ENCODE measurements at regions not wholly inside any gene's neighbourhood (a gene's known extent, or its start where the extent isn't known, plus 50 kb on each side); places are given as distances from the start of the nearest gene placed in this dataset.
"Not testable (repeated sequence)": the region's sequence is repeated elsewhere in the genome, so short reads cannot be mapped to it uniquely, and the experiment has no call there.

DNA sequence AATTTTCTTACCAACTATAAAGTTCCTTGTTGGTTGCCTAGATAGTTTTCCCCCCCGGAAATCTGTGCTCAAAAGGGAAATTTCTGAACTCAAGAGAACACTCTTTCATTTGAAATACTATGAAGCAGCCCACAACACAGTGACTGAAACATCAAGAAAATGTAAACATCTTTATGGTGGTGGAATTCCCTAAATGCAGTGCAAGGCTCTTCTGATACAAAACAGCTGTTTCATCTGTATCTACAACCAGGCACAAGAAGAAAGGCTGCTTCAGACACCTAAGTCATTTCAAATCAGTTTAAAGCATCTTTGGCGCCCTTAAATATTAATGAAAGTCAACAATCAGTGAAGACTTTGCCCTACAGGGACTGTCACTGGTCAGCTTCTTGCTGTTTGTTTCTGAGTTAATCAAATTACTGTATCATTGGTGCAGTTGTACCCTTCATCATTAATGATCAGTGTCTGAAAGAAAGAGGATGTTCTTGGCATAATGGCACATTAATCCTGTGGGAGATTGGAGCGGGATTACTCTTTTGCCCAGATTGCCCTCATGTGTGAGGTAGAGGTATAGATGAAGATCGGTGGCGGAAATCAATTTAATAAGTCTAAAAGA is 947.0 kb downstream of the NR2F1-AS1 start:
- DNase-seq (ENCODE audit: low read depth), result peak; percentile 4

DNA sequence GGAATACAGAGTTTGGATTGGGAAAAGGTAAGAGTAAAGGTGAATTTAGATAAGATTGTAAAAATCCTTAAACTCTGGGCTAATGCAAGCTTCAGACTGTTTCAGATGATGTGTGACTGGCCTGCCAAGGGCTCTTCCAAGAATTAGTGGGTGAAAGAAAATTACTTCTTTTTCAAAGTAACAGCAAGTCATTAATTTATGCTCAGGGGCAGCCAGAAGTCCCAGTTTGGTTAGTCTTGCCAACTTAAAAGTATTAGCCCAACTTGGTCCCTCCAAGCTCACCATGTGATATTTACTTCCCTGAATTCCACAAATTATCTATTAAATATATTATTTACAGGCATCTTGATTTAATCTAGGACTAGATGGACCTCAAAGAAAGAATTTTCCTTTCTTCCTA is 947.8 kb downstream of the NR2F1-AS1 start:
- no peak for DNase-seq (ENCODE audit: low read depth)

DNA sequence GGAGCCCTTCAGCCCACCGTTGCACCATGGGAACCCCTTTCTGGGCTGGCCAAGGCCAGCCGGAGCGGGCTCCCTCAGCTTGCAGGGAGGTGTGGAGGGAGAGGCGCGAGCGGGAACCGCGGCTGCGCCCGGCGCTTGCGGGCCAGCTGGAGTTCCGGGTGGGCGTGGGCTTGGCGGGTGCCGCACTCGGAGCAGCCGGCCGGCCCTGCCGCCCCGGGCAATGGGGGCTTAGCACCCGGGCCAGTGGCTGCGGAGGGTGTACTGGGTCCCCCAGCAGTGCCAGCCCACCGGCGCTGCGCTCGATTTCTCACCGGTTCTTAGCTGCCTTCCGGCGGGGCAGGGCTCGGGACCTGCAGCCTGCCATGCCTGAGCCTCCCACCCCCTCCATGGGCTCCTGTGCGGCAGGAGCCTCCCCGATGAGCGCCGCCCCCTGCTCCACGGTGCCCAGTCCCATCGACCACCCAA is 949.8 kb downstream of the NR2F1-AS1 start:
- not testable (repeated sequence) for DNase-seq (ENCODE audit: low read depth)

DNA sequence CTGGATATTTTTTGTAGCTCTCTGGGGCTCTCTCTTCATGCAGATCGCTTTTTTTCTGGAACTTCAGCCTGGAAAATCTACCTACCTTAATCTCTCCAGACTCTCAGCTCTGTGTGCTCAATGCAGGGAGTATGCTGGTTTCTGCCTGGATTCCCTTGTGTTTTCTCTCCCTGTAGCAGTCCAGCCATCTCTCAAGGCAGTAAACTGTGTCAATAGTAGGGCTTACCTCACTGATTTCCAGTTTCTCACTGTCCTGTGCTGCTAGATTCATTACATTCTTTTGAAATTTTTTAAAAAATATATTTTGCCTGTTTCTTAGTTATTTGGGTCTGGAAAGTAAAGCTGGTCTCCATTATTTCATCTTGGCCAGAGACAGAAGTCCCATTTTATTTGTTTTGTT is 951.4 kb downstream of the NR2F1-AS1 start:
- DNase-seq (ENCODE audit: low read depth), result no peak

DNA sequence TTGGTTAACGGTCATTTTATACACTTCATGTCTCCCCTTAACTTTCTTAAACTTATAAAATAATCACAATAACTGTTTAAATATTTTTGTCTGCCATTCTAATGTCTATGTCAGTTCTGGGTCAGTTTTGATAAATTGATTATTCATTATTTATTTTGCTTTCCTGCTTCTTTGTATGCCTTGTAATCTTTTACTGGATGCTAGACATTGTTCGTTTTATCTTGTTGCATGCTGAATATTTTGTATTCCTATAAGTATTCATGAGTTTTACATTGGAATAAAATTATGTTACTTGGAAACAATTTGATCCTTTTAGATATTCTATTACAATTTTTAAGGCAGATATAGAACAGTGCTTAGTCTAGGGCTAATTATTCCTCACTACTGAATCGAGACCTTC is 952.0 kb downstream of the NR2F1-AS1 start:
- no peak for DNase-seq (ENCODE audit: low read depth)

DNA sequence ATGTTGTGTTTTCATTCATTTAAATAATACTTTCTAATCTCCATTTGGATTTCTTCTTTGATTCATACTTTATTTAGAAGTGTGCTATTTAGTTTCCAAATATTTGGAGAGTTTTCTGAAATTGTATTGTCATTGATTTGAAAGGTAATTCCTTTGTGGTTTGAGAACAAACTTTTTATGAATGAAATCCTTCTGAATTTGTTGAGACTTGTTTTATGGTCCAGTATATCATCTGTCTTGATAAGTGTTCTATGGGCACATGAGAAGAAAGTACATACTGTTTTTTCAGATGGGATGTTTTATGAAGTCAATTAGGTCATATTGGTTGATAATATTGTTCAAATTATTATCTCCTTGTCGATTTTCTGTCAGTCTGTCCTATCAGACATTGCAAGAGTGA is 953.8 kb downstream of the NR2F1-AS1 start:
- DNase-seq (ENCODE audit: low read depth), result no peak

DNA sequence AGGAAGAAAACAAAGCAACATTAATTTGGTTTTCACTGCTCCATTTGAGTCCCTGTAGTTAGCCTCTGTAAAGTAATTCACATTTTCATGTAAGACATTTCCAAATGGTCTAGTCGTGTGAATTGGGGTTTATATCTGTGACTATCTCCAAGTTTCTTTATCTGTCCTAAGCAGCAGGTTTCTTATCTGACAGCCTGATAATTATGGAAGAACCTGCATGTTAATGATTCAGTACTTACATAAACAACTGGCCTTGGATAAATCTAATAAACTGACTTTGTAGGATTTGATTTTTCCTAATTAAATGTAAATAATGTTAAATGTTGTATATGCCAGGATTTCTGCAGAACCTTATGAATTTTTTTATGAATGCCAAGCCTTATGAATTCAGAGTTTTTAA is 964.9 kb downstream of the NR2F1-AS1 start:
- DNase-seq (ENCODE audit: low read depth), result no peak

DNA sequence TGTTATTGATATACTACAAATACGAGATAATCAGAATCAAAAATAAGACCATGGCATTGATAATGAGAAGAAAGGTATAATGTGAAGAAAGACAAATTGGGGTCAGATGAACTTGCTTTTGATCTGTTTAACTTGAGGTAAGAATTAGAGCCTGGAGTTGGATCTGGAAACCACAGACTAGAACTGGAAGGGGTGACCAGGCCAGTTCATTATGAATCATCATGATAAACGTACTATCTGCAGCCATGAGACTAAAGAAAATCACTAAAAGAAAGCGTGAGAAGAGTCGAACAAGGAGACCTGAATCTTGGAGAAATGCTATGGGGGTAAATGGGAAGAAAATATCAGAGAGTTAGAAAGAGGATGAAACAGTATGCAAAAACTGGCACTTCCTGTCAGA is 967.5 kb downstream of the NR2F1-AS1 start:
- no peak for DNase-seq (ENCODE audit: low read depth)

DNA sequence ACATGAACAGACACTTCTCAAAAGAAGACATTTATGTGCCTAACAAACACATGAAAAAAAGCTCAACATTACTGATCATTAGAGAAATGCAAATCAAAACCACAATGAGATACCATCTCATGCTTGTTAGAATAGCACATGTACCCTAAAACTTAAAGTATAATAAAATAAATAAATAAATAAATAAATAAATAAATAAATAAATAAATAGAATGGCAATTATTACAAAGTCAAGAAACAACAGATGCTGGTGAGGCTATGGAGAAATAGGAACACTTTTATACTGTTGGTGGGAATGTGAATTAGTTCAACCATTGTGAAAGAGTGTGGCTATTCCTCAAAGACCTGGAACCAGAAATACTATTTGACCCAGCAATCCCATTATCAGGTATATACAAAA is 970.6 kb downstream of the NR2F1-AS1 start:
- not testable (repeated sequence) for DNase-seq (ENCODE audit: low read depth)

DNA sequence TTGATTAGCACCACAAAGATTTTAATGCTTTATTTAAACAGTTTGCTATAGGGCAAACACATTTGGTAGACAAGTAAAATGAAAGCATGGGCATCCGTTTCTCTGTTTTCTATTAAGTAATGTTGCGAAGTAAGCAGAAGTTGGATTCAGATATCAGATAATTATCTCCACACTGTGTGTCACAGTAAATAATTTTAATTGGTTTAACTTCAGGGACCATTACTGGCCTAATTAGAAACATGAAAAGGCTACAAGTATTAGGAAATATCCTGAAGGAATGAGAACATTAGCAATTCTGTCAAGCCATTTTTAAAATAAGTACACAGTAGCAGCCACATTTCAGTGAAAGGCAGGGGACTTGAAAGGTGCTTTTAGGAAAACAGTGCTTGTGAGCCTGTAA is 975.4 kb downstream of the NR2F1-AS1 start:
- no peak for DNase-seq (ENCODE audit: low read depth)

DNA sequence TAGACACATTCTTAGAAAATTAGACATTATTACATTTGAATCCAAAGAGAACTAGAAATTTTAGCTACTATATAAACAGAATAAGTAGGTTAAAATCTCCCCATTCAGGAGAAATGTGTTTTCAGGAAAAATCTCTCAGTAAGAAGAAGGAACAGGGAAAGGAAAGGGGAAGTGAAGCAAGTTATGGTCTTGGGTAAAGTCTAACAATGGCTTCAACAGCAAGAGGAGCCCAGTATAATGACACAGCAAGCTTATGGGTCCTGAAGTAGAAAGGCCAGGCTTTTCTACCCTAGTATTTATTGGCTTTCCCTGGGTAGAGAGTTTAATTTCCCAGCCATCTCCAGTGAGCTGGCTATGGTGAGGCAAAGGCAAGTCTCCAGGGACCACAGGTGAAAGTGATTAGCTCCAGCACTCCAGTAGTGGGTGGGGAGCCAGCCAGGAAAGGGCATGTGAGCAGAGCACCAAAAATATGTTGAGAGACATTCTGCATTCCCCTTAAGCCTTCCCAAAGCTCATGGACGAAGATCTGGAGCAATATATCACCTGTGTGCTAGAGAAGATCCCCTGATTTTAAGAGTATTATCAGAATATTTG is 981.7 kb downstream of the NR2F1-AS1 start:
- DNase-seq (ENCODE audit: low read depth), result no peak

DNA sequence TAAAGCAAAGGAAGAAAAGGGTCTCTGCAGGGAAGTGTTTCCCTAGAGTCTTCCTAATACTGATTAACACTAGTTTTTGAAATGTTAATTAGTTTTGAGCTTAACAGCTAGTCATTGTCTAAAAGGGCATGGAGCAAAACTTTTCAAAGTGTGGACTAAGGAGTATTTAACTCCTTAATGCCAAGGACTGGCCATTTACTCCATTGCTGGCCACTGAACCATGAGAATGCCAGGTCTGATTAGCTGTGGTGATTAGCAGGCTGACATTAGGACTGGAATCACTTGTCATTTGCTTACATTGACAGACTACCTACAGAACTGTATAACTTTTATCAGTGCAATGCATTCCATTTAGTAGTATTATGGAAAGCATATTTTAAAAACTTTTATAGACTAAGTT is 987.0 kb downstream of the NR2F1-AS1 start:
- DNase-seq (ENCODE audit: low read depth), result no peak

DNA sequence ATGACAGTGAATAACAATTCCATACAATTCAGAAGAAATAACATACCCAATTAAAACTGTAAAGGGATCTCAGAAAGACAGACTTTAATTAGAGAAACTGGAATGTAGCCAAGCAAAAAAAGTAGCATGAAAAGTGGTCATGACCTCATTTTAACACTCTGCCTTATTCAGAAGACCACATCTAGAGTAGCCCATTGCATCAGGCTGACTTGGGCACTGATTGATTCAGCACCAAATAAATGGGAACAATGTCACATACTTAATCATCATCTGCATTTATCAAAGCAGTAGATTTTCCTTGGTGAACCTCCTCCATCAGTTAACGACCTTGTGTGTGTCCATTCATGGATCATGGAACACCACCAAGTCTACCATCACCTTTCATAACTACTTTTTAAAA is 992.1 kb downstream of the NR2F1-AS1 start:
- no peak for DNase-seq (ENCODE audit: low read depth)

DNA sequence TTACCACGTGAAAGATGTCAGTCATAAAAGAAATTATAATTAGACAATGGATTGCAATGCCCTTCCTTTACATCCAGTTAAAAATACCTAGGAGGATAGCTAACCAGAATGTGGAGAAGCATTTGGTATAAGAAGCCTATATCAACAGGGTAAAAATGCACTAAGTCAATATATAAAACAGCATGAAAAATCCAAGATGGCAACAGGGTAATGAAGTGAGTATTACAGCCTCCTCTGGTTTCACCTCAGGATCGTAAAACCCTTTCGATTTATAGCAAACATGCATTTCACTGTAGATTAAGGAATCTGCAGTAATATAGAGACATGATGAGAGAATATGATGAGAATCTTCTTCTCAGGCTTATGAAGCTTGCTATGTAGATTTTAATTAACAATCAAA is 999.3 kb downstream of the NR2F1-AS1 start:
- DNase-seq (ENCODE audit: low read depth), result no peak

DNA sequence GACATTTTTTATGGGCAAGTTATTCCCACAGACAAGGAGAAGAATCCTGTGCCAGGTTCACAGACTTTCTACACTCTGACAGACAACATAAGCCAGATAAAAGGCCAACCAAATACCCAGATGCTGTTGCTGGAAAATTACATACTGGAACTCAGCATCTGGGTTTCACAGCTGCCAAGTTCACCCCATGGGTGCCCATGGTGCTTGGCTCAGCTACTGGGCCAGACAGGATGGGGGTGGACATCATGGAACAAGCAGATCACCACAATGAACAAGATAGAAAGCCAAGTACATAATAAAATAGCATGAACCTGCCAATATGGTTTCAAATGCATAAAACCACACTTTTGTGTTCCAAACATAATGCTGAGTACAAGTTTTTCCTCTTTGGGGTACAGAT is 999.8 kb downstream of the NR2F1-AS1 start:
- DNase-seq (ENCODE audit: low read depth), result no peak

DNA sequence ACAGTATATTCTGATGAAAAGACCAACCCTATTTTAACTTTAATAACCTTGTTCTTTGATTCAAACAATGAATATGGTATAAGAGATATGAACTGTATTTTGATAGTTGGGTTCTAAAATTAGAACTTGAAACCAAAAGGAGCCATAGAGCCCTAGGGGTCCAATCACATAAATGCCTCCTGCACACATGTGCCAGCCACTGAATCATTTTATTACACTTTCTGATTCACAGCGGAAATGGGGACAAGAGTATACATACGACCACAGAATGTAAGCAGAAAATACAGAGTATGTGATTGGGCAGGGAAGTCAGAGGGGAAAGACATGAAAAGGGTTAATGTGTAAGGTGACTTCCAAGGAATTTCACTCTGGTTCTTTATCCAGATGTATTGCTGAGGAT is 1000.2 kb downstream of the NR2F1-AS1 start:
- DNase-seq (ENCODE audit: low read depth), result no peak

DNA sequence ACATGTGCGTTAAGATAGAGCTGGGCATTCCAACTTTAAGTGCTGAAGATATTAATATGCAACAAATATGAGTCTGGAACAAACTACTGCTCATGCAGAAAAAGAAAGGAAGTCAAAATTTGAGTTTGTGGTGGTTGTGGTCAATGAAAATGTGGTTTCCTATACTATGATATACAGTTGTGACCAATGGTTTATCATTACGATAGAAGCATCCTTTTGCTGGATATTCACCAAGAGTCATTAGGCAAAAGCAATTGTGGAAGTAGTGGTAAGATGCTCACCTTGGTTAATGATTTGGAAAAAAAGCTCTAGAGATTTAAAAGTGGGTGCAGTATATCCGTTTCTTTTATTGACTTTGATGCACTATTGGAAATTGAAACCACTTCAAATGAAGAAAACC is 1007.0 kb downstream of the NR2F1-AS1 start:
- DNase-seq (ENCODE audit: low read depth), result no peak

DNA sequence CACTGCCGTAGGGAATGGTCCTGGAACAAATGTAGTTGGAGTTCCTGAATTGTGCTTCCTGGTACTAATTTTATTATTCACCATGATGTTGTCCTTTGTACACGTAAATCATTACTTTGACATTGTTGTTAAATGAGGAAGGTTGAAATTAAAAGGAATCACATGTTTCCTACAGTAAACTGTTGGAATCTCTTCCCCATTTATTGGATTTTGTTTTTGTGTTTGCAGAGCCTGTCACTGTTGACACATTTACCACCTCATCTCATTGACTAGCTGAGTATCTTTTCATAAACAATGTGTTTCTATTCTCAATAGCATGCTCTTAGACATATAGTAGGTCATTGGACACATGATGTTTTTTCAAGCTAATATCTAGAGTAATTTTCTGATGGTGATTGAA is 1012.5 kb downstream of the NR2F1-AS1 start:
- no peak for DNase-seq (ENCODE audit: low read depth)

DNA sequence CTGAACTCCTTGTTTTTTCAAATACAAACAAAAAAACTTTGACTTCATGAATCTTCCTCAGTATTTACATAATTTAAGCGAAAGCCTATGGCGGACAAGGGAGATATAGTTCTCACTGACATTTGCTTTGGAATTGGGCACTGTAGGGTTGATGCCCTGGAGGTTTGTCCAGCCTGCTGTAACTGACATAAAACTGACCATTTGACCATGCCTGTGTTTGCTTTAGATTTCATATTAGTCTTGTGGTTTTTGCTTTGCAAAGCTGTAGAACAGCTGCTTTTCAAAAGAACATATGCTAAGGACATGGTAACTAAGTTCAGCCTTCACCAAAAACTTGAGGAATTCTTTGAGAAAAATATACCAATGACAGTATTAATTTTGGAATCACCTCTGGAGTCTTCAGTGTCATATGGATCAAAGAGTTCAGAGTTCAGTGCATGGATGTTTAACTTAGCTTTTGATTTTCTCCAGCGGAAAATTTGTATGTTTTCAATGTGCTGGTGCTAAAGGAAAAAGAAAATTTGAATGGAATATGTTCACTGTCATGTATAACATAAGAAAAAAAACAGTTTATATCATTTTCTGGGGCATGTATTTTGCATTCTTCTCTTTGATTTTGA is 1013.1 kb downstream of the NR2F1-AS1 start:
- DNase-seq (ENCODE audit: low read depth), result no peak

DNA sequence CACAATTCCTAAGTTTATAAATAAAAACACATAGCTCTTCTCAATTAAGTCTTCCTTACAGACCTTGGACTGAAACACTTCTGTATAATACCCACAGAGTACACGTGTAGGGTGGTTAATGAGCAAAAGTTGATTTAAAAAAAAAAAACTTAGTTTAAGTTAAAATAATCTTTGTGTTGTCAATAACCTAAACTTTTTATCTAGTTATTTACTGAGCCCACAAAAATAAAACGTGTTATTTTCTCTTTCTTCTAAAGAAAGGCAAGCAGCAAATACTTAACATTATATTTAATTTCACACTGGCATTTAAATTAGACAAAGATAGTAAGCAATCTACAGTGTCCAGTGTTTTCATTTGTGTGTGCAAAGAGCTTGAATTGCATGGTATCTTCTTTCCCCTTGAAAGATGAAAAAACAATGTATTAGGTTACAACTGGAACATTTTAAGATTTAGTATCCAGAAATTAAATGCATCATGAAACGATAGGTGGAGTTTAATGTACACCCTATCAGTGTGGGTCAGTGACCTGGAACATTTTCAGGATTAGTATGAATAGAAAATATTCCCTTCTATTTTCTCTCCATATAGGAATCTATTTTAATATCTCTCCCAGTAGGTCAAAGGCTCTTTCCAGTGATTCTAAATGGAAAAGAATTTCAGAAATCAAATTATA is 1014.8 kb downstream of the NR2F1-AS1 start:
- DNase-seq (ENCODE audit: low read depth), result no peak

DNA sequence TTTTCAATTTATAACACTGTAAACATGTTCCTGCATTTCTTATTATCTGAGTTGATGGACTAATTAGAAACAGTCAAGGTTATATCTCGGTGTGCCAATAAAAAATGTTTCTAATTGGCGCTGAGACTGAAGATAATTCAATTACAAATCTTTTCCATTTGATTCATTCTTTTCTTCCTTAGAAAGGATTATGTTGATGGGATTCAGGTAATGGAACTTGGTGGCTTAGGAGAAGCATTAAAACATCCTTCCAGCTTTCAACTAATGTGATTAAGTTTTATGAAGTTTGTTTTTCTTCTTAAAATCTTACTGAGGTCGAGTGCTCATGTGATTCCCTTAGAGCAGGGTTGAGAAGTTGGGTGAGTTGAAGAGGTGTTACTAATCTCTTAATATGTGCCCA is 1015.3 kb downstream of the NR2F1-AS1 start:
- DNase-seq (ENCODE audit: low read depth), result no peak

DNA sequence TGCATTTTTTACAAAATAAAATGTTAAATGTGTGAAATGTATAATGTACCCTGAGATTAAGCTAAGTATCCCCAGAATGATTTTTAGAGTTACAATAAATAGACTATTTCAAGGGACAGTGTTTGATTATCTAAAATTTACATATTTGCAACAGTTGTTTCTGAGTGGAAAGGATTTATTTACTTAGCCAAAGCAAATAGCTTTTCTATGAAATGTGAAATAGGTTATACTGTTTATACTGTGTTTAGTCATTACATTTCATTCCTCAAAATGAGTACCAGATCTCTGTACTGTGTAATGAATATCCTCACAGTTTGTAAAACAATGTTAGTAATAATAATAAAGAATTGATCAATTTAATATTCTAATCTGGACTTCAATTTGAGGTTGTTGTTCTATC is 1019.0 kb downstream of the NR2F1-AS1 start:
- no peak for DNase-seq (ENCODE audit: low read depth)

DNA sequence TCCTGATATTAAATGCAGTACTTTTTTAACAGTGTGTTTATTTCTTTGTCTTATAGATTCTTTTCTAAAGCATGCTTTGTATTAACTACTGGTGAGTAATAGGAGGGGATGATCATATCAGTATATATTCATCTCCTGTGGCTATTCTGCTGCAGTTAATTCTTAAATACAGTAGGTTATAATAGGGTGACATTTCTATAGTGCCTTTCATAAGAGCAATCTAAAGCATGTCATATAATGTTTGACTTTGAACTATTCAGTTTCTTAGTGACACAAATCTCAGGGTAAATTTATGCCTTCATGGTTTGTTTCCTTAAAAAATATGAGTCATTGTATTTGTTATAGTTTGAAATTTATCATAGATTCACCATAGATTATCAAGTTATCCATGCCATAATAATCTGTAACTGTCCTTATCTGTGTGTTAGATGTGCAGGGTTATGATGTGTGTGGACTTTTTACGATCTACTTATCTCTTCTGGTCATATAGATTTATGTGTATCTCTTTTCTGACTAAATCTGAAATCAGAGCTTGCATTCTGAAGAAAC is 1019.5 kb downstream of the NR2F1-AS1 start:
- DNase-seq (ENCODE audit: low read depth), result no peak

All from fibroblast of the conjunctiva (primary cell).